Activated naive CD8-positive, alpha-beta T cell treated with anti-CD3 and anti-CD28 coated beads for 36 hours (primary cell): ENCODE measurements at regions not wholly inside any gene's neighbourhood (a gene's known extent, or its start where the extent isn't known, plus 50 kb on each side); places are given as distances from the start of the nearest gene placed in this dataset.
"Not testable (repeated sequence)": the region's sequence is repeated elsewhere in the genome, so short reads cannot be mapped to it uniquely, and the experiment has no call there.

ENCODE experiments used
- DNase-seq: peaks from one replicate; pipeline ENCODE4 v3.0.0; 2021
- H3K27ac Mint-ChIP-seq: one replicate; pipeline ENCODE4 v1.8.0; 2022; ENCODE audit warnings: mild to moderate bottlenecking, moderate library complexity, mixed read lengths
- H3K27me3 Mint-ChIP-seq: one replicate; pipeline ENCODE4 v1.8.0; 2022; ENCODE audit warnings: mild to moderate bottlenecking, mixed read lengths
- H3K36me3 Mint-ChIP-seq: one replicate; pipeline ENCODE4 v1.8.0; 2021; ENCODE audit warnings: mild to moderate bottlenecking, mixed read lengths
- H3K4me1 Mint-ChIP-seq: one replicate; pipeline ENCODE4 v1.8.0; 2021; ENCODE audit warnings: mixed read lengths
- H3K4me3 Mint-ChIP-seq: one replicate; pipeline ENCODE4 v1.8.0; 2022; ENCODE audit warnings: mild to moderate bottlenecking, moderate library complexity, mixed read lengths
- H3K9me3 Mint-ChIP-seq: one replicate; pipeline ENCODE4 v1.8.0; 2022; ENCODE audit warnings: mixed read lengths

- DNase-seq, result no peak
- H3K36me3 Mint-ChIP-seq, result peaks cover 6% of the 10 kb centered on the region
- H3K27me3 Mint-ChIP-seq, result peaks cover 5% of the 10 kb centered on the region
- H3K9me3 Mint-ChIP-seq, result peaks cover 23% of the 10 kb centered on the region
- H3K4me3 Mint-ChIP-seq, result no peak overlapping the region
- no peak overlapping the region for H3K27ac Mint-ChIP-seq
- H3K4me1 Mint-ChIP-seq, result peaks cover 5% of the 10 kb centered on the region
These were observed 113.2 kb downstream of the TENT5C start for GRCh38 chr1:117719004-117719403.

- Mint-ChIP-seq H3K27me3 (no peaks in the 10 kb centered on the region), H3K4me3 (no peak overlapping the region), H3K9me3 (peaks cover 19% of the 10 kb centered on the region), H3K36me3 (peaks cover 3% of the 10 kb centered on the region), H3K27ac (no peak overlapping the region), H3K4me1 (peaks cover 8% of the 10 kb centered on the region)
- no peak for DNase-seq
These were observed 126.4 kb downstream of the TENT5C start for GRCh38 chr1:117732065-117732797.

GRCh38 chr1:117732956-117733355 lies 127.1 kb downstream of the TENT5C start:
- Mint-ChIP-seq H3K36me3 (no peaks in the 10 kb centered on the region), H3K27ac (no peak overlapping the region), H3K9me3 (peaks cover 12% of the 10 kb centered on the region), H3K4me3 (no peak overlapping the region), H3K27me3 (no peaks in the 10 kb centered on the region), H3K4me1 (peaks cover 8% of the 10 kb centered on the region)
- no peak for DNase-seq

- Mint-ChIP-seq H3K9me3 (peaks cover 1% of the 10 kb centered on the region), H3K4me3 (no peak overlapping the region), H3K27me3 (no peaks in the 10 kb centered on the region), H3K27ac (no peak overlapping the region), H3K36me3 (no peaks in the 10 kb centered on the region), H3K4me1 (peaks cover 8% of the 10 kb centered on the region)
- DNase-seq, result no peak
These were observed 128.6 kb downstream of the TENT5C start for GRCh38 chr1:117734403-117734802.

GRCh38 chr1:117735045-117735992 lies 129.5 kb downstream of the TENT5C start:
- peak overlapping the region; percentile 75 for H3K4me3 Mint-ChIP-seq
- H3K27ac Mint-ChIP-seq, result peak overlapping the region; percentile 83
- no peaks in the 10 kb centered on the region for H3K36me3 Mint-ChIP-seq
- no peaks in the 10 kb centered on the region for H3K27me3 Mint-ChIP-seq
- peaks cover 8% of the 10 kb centered on the region for H3K4me1 Mint-ChIP-seq
- H3K9me3 Mint-ChIP-seq, result no peaks in the 10 kb centered on the region
- DNase-seq, result peak; percentile 21

GRCh38 chr1:117739504-117739903 lies 133.7 kb downstream of the TENT5C start:
- H3K36me3 Mint-ChIP-seq, result peaks cover 1% of the 10 kb centered on the region
- DNase-seq, result no peak
- no peak overlapping the region for H3K4me3 Mint-ChIP-seq
- peaks cover 5% of the 10 kb centered on the region for H3K27me3 Mint-ChIP-seq
- peaks cover 7% of the 10 kb centered on the region for H3K4me1 Mint-ChIP-seq
- no peak overlapping the region for H3K27ac Mint-ChIP-seq
- peaks cover 4% of the 10 kb centered on the region for H3K9me3 Mint-ChIP-seq

GRCh38 chr1:117740496-117740895 lies 134.6 kb downstream of the TENT5C start:
- Mint-ChIP-seq H3K27me3 (peaks cover 7% of the 10 kb centered on the region), H3K36me3 (peaks cover 1% of the 10 kb centered on the region), H3K4me3 (no peak overlapping the region), H3K4me1 (peaks cover under 1% of the 10 kb centered on the region), H3K9me3 (peaks cover 4% of the 10 kb centered on the region), H3K27ac (no peak overlapping the region)
- DNase-seq, result no peak

- Mint-ChIP-seq H3K9me3 (peaks cover 19% of the 10 kb centered on the region), H3K27me3 (peaks cover 18% of the 10 kb centered on the region)
- not testable (repeated sequence) for H3K4me3 Mint-ChIP-seq, H3K36me3 Mint-ChIP-seq, H3K27ac Mint-ChIP-seq, DNase-seq, H3K4me1 Mint-ChIP-seq
These were observed 140.7 kb downstream of the TENT5C start for GRCh38 chr1:117746565-117746964.

GRCh38 chr1:117747605-117748004 lies 141.8 kb downstream of the TENT5C start:
- peaks cover 19% of the 10 kb centered on the region for H3K9me3 Mint-ChIP-seq
- no peak for DNase-seq
- peaks cover 18% of the 10 kb centered on the region for H3K27me3 Mint-ChIP-seq
- H3K4me3 Mint-ChIP-seq, result no peak overlapping the region
- H3K4me1 Mint-ChIP-seq, result no peaks in the 10 kb centered on the region
- H3K36me3 Mint-ChIP-seq, result peaks cover 6% of the 10 kb centered on the region
- H3K27ac Mint-ChIP-seq, result no peak overlapping the region

GRCh38 chr1:117751321-117751720 lies 145.5 kb downstream of the TENT5C start:
- DNase-seq, result no peak
- H3K4me3 Mint-ChIP-seq, result no peak overlapping the region
- H3K36me3 Mint-ChIP-seq, result peaks cover 2% of the 10 kb centered on the region
- peaks cover 39% of the 10 kb centered on the region for H3K27me3 Mint-ChIP-seq
- no peak overlapping the region for H3K27ac Mint-ChIP-seq
- peaks cover 8% of the 10 kb centered on the region for H3K9me3 Mint-ChIP-seq
- H3K4me1 Mint-ChIP-seq, result no peaks in the 10 kb centered on the region

- no peaks in the 10 kb centered on the region for H3K4me1 Mint-ChIP-seq
- peaks cover 2% of the 10 kb centered on the region for H3K36me3 Mint-ChIP-seq
- H3K27me3 Mint-ChIP-seq, result peaks cover 47% of the 10 kb centered on the region
- no peak overlapping the region for H3K4me3 Mint-ChIP-seq
- no peak overlapping the region for H3K27ac Mint-ChIP-seq
- no peak for DNase-seq
- H3K9me3 Mint-ChIP-seq, result peaks cover 1% of the 10 kb centered on the region
These were observed 146.8 kb downstream of the TENT5C start for GRCh38 chr1:117752661-117753060.

GRCh38 chr1:117753232-117753631 lies 147.4 kb downstream of the TENT5C start:
- no peak overlapping the region for H3K4me3 Mint-ChIP-seq
- no peaks in the 10 kb centered on the region for H3K9me3 Mint-ChIP-seq
- peaks cover under 1% of the 10 kb centered on the region for H3K4me1 Mint-ChIP-seq
- no peak overlapping the region for H3K27ac Mint-ChIP-seq
- H3K27me3 Mint-ChIP-seq, result peaks cover 52% of the 10 kb centered on the region
- DNase-seq, result no peak
- peaks cover 2% of the 10 kb centered on the region for H3K36me3 Mint-ChIP-seq

GRCh38 chr1:117753652-117754051 lies 147.8 kb downstream of the TENT5C start:
- no peaks in the 10 kb centered on the region for H3K36me3 Mint-ChIP-seq
- peaks cover 5% of the 10 kb centered on the region for H3K4me1 Mint-ChIP-seq
- H3K27me3 Mint-ChIP-seq, result peaks cover 56% of the 10 kb centered on the region

GRCh38 chr1:117754061-117754969 lies 148.5 kb downstream of the TENT5C start:
- no peak overlapping the region for H3K4me3 Mint-ChIP-seq
- DNase-seq, result peak; percentile 25
- peaks cover 61% of the 10 kb centered on the region for H3K27me3 Mint-ChIP-seq
- H3K4me1 Mint-ChIP-seq, result peaks cover 5% of the 10 kb centered on the region
- no peak overlapping the region for H3K27ac Mint-ChIP-seq
- H3K9me3 Mint-ChIP-seq, result no peaks in the 10 kb centered on the region
- H3K36me3 Mint-ChIP-seq, result no peaks in the 10 kb centered on the region

More at GRCh38 chr1:117753652-117754051, 147.8 kb downstream of the TENT5C start:
- no peak for DNase-seq
- Mint-ChIP-seq H3K9me3 (no peaks in the 10 kb centered on the region), H3K4me3 (no peak overlapping the region), H3K27ac (no peak overlapping the region)
